Testis (tissue), 2 donors: ENCODE measurements at regions not wholly inside any gene's neighbourhood (a gene's known extent, or its start where the extent isn't known, plus 50 kb on each side); places are given as distances from the start of the nearest gene placed in this dataset.

ENCODE experiments used
- POLR2A ChIP-seq: fragments of 450-650 bp; IDR thresholded peaks from one replicate; pipeline ENCODE4 v1.6.1; 2017; ENCODE audit warnings: antibody characterized with exemption, mild to moderate bottlenecking, moderate library complexity
- TF ChIP-seq, protein P1 (sequence below), 3 experiments: fragments of 450-650 bp in 2 of 3; fragments of 200-600 bp in 1 of 3; sonication (generic) in 1 of 3; IDR thresholded peaks; one replicate each; pipeline ENCODE4 v1.5.1; 2016 to 2019; ENCODE audit warnings: antibody characterized with exemption in 3 of 3, mild to moderate bottlenecking in 2 of 3, moderate library complexity in 1 of 3

DNA sequence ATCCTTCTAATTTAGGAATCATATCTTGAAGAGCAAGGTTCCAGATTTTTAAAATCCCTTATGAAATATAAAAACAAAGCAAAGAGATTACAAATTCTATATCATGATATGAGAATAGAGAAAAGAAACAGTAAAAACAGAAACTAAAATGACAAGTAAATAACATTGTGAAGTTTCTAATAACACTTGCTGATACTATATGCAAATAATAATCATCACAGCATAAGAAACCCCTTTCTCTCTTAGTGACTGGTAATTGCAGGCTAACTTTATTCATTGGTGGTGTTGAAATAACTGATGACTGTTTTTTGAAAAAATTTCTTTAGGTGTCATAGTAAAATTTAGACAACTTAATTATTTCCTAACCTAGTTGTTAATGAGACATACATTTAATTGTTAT is 281.6 kb downstream of the PLA2G4A start:
- TF ChIP-seq POLR2A: no peak
- TF ChIP-seq, protein P1, sequence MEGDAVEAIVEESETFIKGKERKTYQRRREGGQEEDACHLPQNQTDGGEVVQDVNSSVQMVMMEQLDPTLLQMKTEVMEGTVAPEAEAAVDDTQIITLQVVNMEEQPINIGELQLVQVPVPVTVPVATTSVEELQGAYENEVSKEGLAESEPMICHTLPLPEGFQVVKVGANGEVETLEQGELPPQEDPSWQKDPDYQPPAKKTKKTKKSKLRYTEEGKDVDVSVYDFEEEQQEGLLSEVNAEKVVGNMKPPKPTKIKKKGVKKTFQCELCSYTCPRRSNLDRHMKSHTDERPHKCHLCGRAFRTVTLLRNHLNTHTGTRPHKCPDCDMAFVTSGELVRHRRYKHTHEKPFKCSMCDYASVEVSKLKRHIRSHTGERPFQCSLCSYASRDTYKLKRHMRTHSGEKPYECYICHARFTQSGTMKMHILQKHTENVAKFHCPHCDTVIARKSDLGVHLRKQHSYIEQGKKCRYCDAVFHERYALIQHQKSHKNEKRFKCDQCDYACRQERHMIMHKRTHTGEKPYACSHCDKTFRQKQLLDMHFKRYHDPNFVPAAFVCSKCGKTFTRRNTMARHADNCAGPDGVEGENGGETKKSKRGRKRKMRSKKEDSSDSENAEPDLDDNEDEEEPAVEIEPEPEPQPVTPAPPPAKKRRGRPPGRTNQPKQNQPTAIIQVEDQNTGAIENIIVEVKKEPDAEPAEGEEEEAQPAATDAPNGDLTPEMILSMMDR (IDR thresholded peaks at IDR 0.05): no peak
